GM19463 (cell line): ENCODE measurements at regions not wholly inside any gene's neighbourhood (a gene's known extent, or its start where the extent isn't known, plus 50 kb on each side); places are given as distances from the start of the nearest gene placed in this dataset.
"Not testable (repeated sequence)": the region's sequence is repeated elsewhere in the genome, so short reads cannot be mapped to it uniquely, and the experiment has no call there.

Experiments
- ATAC-seq: cut with Tn5 transposase; IDR thresholded peaks from one replicate; pipeline ENCODE4 v1.9.1; 2021; ENCODE audit warnings: mild to moderate bottlenecking, moderate library complexity; ENCODE audit not compliant: unreplicated experiment

GRCh38 chrX:1105031-1105430, 107.4 kb downstream of the CRLF2 start:
- not testable (repeated sequence) for ATAC-seq

GRCh38 chrX:1103360-1103759, 109.1 kb downstream of the CRLF2 start:
- no peak for ATAC-seq

GRCh38 chrX:1102786-1103185, 109.7 kb downstream of the CRLF2 start:
- no peak for ATAC-seq

- not testable (repeated sequence) for ATAC-seq
Observed at GRCh38 chrX:1102221-1102620, 110.2 kb downstream of the CRLF2 start.

- ATAC-seq: no peak
Observed at GRCh38 chrX:1099146-1099770, 113.2 kb downstream of the CRLF2 start.

GRCh38 chrX:1097328-1097727, 115.1 kb downstream of the CRLF2 start:
- ATAC-seq: no peak

- no peak for ATAC-seq
Observed at GRCh38 chrX:1094566-1095333, 117.7 kb downstream of the CRLF2 start.

- ATAC-seq: no peak
Observed at GRCh38 chrX:1093586-1094421, 118.6 kb downstream of the CRLF2 start.

- ATAC-seq: no peak
Observed at GRCh38 chrX:1093121-1093520, 119.3 kb downstream of the CRLF2 start.

- no peak for ATAC-seq
Observed at GRCh38 chrX:1086444-1087409, 125.7 kb downstream of the CRLF2 start.

GRCh38 chrX:1085871-1086270, 126.6 kb downstream of the CRLF2 start:
- not testable (repeated sequence) for ATAC-seq

- no peak for ATAC-seq
Observed at GRCh38 chrX:1084689-1085088, 127.8 kb downstream of the CRLF2 start.

- ATAC-seq: no peak
Observed at GRCh38 chrX:1076871-1077651, 135.4 kb downstream of the CRLF2 start.

GRCh38 chrX:1075741-1076140, 136.7 kb downstream of the CRLF2 start:
- no peak for ATAC-seq

- ATAC-seq: no peak
Observed at GRCh38 chrX:1075156-1075555, 137.3 kb downstream of the CRLF2 start.

- ATAC-seq: no peak
Observed at GRCh38 chrX:1074755-1075154, 137.7 kb downstream of the CRLF2 start.

GRCh38 chrX:1074172-1074571, 138.3 kb downstream of the CRLF2 start:
- no peak for ATAC-seq

GRCh38 chrX:1072637-1073377, 139.6 kb downstream of the CRLF2 start:
- no peak for ATAC-seq

GRCh38 chrX:1071351-1071750, 141.1 kb downstream of the CRLF2 start:
- no peak for ATAC-seq
